GM12864 (cell line): ENCODE measurements at regions not wholly inside any gene's neighbourhood (a gene's known extent, or its start where the extent isn't known, plus 50 kb on each side); places are given as distances from the start of the nearest gene placed in this dataset.
"Not testable (repeated sequence)": the region's sequence is repeated elsewhere in the genome, so short reads cannot be mapped to it uniquely, and the experiment has no call there.

Experiments
- DNase-seq: peaks from one replicate; pipeline ENCODE4 v3.0.0-alpha.2; 2011; ENCODE audit warnings: low read depth
- H3K4me3 ChIP-seq: 2 replicates; pipeline ENCODE4 v1.5.1; 2011; ENCODE audit warnings: mild to moderate bottlenecking, low read depth, low read length, control low read depth
- TF ChIP-seq, protein P1 (sequence below): IDR thresholded peaks from 2 replicates; pipeline ENCODE4 v1.5.1; 2011; ENCODE audit warnings: low read depth, mild to moderate bottlenecking, moderate library complexity, low read length, control low read depth, inconsistent platforms; ENCODE audit errors: missing control alignments

DNA sequence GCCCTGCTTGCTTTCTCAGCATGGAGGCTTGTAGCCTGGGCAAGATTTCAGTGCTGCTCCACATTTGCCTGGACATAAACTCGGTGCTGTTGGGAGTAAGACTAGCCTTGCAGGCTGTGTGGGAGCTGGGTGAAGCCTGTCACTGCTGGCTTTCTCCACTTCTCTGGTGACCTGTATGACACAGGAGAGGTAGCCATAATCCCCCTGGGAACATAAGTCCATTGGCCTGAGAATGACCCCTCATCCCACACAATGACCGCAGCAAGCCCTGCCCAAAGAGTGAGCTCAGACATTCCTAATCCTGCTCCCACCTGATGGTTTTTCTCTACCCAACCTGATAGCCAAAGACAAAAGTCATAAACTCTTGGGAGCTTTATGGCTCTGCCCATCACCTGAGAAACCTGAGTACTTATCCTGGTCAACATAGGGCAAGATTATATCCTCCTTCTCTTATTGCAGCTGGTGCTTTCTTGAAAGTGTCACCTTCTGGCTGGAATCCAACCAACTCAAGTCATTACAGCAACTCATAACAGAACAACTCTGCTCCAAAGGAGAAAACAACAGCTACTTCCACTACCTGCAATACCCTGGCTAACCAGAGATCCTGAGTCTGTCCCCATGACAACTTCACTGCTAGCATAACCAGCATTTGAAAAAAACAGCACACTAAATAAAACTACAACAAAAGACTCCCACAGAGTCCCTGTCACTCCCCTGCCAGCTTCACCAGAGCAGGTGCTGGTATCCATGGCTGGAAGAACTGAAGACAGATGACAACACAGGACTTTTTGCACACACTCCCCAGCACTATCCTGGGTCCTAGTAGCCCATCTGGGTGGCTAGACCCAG lies 834.4 kb upstream of the DDX18 start:
- TF ChIP-seq, protein P1, sequence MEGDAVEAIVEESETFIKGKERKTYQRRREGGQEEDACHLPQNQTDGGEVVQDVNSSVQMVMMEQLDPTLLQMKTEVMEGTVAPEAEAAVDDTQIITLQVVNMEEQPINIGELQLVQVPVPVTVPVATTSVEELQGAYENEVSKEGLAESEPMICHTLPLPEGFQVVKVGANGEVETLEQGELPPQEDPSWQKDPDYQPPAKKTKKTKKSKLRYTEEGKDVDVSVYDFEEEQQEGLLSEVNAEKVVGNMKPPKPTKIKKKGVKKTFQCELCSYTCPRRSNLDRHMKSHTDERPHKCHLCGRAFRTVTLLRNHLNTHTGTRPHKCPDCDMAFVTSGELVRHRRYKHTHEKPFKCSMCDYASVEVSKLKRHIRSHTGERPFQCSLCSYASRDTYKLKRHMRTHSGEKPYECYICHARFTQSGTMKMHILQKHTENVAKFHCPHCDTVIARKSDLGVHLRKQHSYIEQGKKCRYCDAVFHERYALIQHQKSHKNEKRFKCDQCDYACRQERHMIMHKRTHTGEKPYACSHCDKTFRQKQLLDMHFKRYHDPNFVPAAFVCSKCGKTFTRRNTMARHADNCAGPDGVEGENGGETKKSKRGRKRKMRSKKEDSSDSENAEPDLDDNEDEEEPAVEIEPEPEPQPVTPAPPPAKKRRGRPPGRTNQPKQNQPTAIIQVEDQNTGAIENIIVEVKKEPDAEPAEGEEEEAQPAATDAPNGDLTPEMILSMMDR, result no peak
- H3K4me3 ChIP-seq, result no peak overlapping the region
- no peak for DNase-seq

DNA sequence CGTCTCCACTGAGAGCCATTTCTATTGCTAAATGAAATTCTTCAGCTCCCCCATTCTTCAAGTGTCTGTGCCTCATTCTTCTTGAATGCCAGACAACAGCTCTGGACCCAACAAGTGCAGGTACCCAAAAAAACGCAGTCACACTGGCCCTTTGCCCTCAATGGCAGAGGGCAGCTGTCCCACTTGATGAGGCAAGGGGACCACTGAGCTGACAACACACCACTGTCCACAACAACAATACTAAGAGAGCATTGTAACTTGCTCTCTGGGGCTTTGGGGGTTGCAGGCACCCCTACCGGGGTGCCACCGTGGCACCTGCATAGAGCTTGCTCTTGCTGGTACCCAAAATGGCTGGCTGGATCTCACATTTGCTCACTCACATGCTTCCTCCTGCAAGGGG lies 827.0 kb upstream of the DDX18 start:
- no peak for DNase-seq
- no peak overlapping the region for H3K4me3 ChIP-seq
- TF ChIP-seq, protein P1, result no peak

DNA sequence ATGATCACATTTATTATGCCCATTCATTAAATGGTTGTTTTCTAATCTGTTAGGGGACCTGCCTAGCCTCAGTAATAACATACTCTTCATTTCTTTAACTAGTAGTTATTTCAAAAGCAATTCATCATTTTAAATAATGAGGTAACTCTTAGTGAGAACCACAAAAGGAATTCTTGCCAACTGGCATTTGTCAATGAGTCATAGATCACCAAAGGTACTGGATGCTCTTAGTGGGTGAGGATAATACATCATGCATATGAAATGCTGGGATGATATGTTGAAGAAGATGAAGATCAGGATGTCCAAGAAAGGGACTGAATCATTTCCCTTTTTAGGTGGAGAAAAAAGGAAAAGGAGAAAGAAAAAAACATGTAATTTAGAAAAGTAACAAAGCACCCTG lies 826.2 kb upstream of the DDX18 start:
- H3K4me3 ChIP-seq, result no peak overlapping the region
- TF ChIP-seq, protein P1, result no peak
- no peak for DNase-seq

DNA sequence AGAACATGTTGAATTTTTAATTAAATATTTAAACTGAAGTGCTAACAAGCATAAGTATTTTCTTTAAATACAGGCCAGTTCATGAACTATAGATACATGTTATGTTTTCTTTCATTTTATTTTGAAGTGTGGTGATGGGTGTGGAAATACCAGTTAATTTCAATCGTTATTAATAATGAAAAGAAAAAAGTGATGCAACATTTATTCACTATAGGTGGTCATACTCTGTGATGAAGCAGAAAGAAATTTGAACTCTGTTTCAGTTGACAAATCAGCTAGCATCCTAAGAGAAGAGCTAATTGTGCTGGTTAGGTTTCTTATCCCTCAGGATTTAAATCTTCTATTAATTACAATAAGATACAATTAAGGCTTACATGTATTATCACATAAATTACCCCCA lies 795.1 kb upstream of the DDX18 start:
- TF ChIP-seq, protein P1, result no peak
- no peak overlapping the region for H3K4me3 ChIP-seq
- no peak for DNase-seq

DNA sequence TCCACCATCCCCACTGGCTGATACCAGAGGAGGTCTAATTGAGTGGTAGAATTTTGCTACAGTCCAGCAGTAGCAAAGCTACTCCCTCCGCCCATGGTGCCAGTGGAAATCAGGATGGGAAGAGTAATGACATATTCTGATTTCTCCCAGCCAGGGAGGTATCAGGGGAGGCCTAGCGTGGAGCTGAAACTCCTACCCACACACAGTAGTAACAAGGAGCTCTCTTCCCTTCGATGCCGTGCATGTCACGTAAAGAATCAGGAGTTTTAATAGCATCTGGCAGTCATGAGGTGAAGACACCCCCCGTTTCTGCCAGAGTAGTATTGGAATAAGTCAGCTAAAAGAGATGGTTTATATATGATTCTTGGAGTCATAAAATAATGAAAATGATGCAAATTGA lies 786.8 kb upstream of the DDX18 start:
- no peak overlapping the region for H3K4me3 ChIP-seq
- TF ChIP-seq, protein P1, result no peak
- no peak for DNase-seq

DNA sequence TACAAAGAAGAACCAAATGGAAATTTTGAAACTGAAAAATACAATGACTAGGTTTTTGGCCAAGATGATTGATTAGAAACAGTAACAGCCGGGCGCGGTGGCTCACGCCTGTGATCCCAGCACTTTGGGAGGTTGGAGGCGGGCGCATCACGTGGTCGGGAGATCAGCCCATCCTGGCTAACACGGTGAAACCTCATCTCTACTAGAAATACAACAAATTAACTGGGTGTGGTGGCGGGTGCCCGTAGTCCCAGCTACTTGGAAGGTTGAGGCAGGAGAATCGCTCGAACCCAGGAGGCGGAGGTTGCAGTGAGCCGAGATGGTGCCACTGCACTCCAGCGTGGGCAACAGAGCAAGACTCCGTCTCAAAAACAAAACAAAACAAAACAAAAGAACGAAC lies 785.8 kb upstream of the DDX18 start:
- DNase-seq, H3K4me3 ChIP-seq: not testable (repeated sequence)

DNA sequence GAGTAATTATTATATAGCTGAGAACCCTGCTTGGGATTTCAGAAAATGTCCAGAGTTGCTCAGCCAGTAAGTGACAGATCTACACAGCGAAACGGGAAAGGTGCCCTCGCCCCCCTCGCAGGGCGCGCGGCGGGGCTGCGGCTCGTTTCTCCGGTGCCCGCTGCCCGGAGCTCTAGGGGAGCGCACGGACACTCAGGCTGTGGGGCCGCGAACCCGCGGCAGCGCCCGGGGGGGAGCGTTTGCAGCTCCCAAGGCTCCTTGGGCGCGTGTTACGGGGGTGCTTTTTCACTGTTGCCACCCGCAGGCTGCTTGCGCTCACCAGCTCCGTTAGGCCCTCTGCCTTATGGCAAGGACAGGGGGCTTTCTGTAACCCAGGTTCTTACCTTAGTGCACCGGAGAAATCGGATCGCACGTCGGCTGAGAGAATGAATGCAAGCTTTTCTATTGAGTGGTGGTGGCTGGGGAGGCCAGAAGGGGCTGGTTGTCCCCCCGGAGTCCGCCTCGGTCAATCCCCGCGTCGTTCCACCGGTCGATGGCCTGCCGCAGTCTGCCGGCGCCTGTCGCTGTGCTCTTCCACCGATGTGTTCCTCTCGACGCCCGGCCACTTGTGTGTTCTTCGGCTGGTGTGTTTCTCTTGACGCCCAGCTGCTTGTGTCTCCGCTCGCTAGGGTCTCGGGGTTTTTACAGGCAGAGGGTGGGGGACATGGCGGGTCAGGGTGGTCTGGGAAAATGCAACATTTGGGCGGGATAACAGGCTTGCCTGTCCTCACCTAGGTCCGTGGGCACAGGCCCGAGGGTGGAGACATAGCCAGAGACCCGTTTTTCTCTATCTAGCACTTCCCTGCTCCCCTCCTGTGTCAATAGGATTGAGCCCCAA lies 758.8 kb upstream of the DDX18 start:
- no peak overlapping the region for H3K4me3 ChIP-seq
- DNase-seq, result no peak
- TF ChIP-seq, protein P1, result no peak
